GM13976 (cell line): ENCODE measurements at regions not wholly inside any gene's neighbourhood (a gene's known extent, or its start where the extent isn't known, plus 50 kb on each side); places are given as distances from the start of the nearest gene placed in this dataset.
"Not testable (repeated sequence)": the region's sequence is repeated elsewhere in the genome, so short reads cannot be mapped to it uniquely, and the experiment has no call there.

Experiments
- DNase-seq: peaks from one replicate; pipeline ENCODE4 v3.0.0; 2012; ENCODE audit warnings: low spot score
- CTCF ChIP-seq: IDR thresholded peaks from 2 replicates; pipeline ENCODE4 v1.5.1; 2012; ENCODE audit warnings: borderline replicate concordance, mild to moderate bottlenecking; ENCODE audit not compliant: insufficient read depth; ENCODE audit errors: extremely low read depth, missing control alignments, control extremely low read depth
- in situ Hi-C: fragments of 300-500 bp; cut with MboI; formaldehyde crosslinking; loops from one replicate; pipeline ENCODE4 v1.12.0; 2022; ENCODE audit warnings: low sequenced_read_pairs, mixed read lengths, inconsistent platforms; ENCODE audit not compliant: unreplicated experiment

GRCh38 chr10:121374121-121374520, 224.1 kb downstream of the FGFR2 start:
- in situ Hi-C loops: no loop called here
- no peak for DNase-seq
- no peak for TF ChIP-seq CTCF

GRCh38 chr10:121375172-121375571, 223.1 kb downstream of the FGFR2 start:
- TF ChIP-seq CTCF: no peak
- in situ Hi-C loops: no loop called here
- DNase-seq: no peak

- in situ Hi-C loops: no loop called here
- no peak for TF ChIP-seq CTCF
- DNase-seq: no peak
Observed at GRCh38 chr10:121378251-121378801, 219.9 kb downstream of the FGFR2 start.

GRCh38 chr10:121379013-121379412, 219.2 kb downstream of the FGFR2 start:
- DNase-seq: no peak
- in situ Hi-C loops: no loop called here
- no peak for TF ChIP-seq CTCF

DNA sequence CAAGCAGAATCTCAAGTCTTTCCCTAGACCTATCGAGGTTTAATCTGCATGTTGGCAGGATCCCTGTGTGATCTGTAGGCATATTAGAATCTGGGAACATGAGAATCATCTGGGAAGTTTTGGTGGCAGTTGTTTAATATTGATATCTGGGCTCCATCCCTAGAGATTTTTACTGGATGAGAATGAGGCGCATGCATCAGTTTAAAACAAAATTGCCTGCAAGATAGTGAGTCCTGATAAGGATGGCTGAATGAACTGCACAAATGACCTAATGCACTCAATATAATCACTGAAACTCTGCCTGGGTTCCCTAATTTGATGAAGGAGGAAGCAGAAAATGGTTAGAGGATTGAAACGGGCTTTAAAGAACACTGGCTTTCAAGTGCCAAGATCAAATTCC, 218.0 kb downstream of the FGFR2 start:
- DNase-seq: no peak
- no peak for TF ChIP-seq CTCF
- in situ Hi-C loops: no loop called here

DNA sequence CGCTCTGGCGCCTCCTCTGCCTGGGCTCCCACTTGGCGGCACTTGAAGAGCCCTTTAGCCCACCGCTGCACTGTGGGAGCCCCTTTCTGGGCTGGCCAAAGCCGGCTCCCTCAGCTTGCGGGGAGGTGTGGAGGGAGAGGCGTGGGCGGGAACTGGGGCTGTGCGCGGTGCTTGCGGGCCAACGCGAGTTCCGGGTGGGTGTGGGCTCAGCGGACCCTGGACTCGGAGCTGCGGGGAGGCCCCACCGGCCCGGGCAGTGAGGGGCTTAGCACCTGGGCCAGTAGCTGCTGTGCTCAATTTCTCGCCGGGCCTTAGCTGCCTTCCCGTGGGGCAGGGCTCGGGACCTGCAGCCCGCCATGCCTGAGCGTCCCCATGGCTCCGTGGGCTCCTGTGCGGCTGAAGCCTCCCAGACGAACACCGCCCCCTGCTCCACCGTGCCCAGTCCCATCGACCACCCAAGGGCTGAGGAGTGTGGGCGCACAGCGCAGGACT, 216.2 kb downstream of the FGFR2 start:
- in situ Hi-C loops, DNase-seq: not testable (repeated sequence)

- in situ Hi-C loops: no loop called here
- no peak for DNase-seq
- TF ChIP-seq CTCF: no peak
Observed at GRCh38 chr10:121385136-121385535, 213.1 kb downstream of the FGFR2 start.

- in situ Hi-C loops: no loop called here
- no peak for TF ChIP-seq CTCF
Observed at GRCh38 chr10:121392657-121393056, 205.6 kb downstream of the FGFR2 start.

More at GRCh38 chr10:121392657-121393056, 205.6 kb downstream of the FGFR2 start:
- DNase-seq: no peak
